ENCODE measurements at regions not wholly inside any gene's neighbourhood (a gene's known extent, or its start where the extent isn't known, plus 50 kb on each side); places are given as distances from the start of the nearest gene placed in this dataset.

DNA sequence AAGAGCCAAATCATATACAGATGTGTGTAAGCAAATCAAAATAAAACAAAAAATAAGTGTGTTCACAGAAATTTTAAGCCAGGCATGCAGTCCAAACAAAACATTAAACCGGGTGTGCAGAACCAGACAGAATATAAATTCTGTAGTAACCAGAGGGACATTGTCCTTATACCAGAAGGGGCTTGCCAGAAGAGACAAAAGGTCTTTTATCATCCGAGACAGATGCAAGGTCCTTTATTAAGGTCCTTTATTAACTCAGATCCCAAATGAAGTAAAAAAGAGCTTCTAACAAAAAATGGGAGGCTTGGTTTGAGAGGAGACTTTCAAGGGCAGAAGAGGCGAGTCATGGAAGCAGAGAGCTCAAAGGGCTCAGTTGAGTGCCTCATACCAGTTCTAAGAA is 59.2 kb downstream of the RGS12 start:
- Histone ChIP-seq H3K27me3 (no peaks in the 10 kb centered on the region), H3K4me1 (peaks cover 0 to 6% (median 0%) of the 10 kb centered on the region in 12 donors), H3K9me3 (peaks cover 0 to 4% (median 0%) of the 10 kb centered on the region in 12 donors), H3K4me3 (no peak overlapping the region), H3K36me3 (no peaks in the 10 kb centered on the region), H3K27ac (no peak overlapping the region)
- WGBS, 4 donors = 88 to 91% (median 90%) methylated on average over 3 of the region's 3 CpGs
- intact Hi-C loops (cut with DNase I) = no loop called here
- TF ChIP-seq CTCF (IDR thresholded peaks at IDR 0.05) = no peak
- TF ChIP-seq POLR2A (IDR thresholded peaks at IDR 0.05) = no peak
- no peak for ATAC-seq
- DNase-seq = no peak

GRCh38 chr4:3352505-3352904 is 59.7 kb downstream of the RGS12 start:
- TF ChIP-seq CTCF (IDR thresholded peaks at IDR 0.05) (no peak), POLR2A (IDR thresholded peaks at IDR 0.05) (no peak)
- DNase-seq = no peak
- H3K27me3 ChIP-seq = no peaks in the 10 kb centered on the region
- no peak overlapping the region for H3K4me3 ChIP-seq
- H3K27ac ChIP-seq = no peak overlapping the region
- H3K9me3 ChIP-seq = peaks cover 0 to 8% (median 0%) of the 10 kb centered on the region in 12 donors
- no peak for ATAC-seq
- intact Hi-C loops (cut with DNase I) = no loop called here
- 93 to 97% (median 95%) methylated on average over 5 of the region's 5 CpGs for WGBS, 4 donors
- no peaks in the 10 kb centered on the region for H3K36me3 ChIP-seq
- H3K4me1 ChIP-seq = peaks cover 0 to 6% (median 0%) of the 10 kb centered on the region in 12 donors

DNA sequence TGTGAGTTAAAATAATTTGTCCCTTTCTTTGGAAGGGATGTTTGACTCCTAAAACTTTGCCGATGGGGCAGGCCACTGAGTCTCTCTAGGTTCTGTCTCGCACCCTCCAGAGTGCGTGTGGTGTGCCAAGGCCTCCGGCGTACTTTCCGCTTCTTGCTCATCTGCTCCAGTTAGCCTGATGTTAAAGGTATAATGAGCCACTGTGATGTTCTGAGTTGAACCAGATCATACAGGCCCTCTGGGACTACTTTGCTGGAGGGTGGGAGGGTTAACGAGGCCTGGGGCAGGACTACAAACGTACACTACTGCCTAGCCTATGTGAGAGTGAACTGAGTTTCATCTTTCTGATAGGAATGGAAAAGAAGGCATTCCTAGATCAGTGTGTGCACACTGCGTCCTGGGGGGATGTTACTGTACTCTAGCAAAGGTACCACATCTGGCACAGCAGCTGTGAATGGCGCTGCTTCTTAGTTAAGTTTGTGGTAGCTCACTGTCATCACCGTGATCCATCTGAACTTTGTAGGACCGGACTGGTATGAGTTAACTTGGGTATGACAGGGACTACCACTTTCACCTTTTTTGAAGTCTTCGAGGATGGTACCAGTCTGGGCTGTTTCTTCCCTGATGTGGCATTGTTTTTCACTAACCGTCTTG is 60.2 kb downstream of the RGS12 start:
- Histone ChIP-seq H3K4me3 (no peak overlapping the region), H3K27me3 (no peaks in the 10 kb centered on the region), H3K4me1 (peaks cover 0 to 8% (median 0%) of the 10 kb centered on the region in 12 donors), H3K9me3 (peaks cover 0 to 14% (median 0%) of the 10 kb centered on the region in 12 donors), H3K36me3 (no peaks in the 10 kb centered on the region), H3K27ac (no peak overlapping the region)
- intact Hi-C loops (cut with DNase I) = no loop called here
- TF ChIP-seq POLR2A (IDR thresholded peaks at IDR 0.05) (no peak), CTCF (IDR thresholded peaks at IDR 0.05) (no peak)
- 96 to 99% (median 98%) methylated on average over 14 of the region's 14 CpGs for WGBS, 4 donors
- ATAC-seq (no peak), DNase-seq (peak in 1 of 5 donors; percentile 6)

- Histone ChIP-seq H3K4me1 (peaks cover 0 to 14% (median 0%) of the 10 kb centered on the region in 12 donors), H3K27ac (no peak overlapping the region), H3K36me3 (no peaks in the 10 kb centered on the region), H3K27me3 (no peaks in the 10 kb centered on the region), H3K4me3 (no peak overlapping the region), H3K9me3 (peaks cover 0 to 14% (median 0%) of the 10 kb centered on the region in 12 donors)
- ATAC-seq (no peak), DNase-seq (no peak)
- TF ChIP-seq CTCF (IDR thresholded peaks at IDR 0.05) = no peak
- intact Hi-C loops (cut with DNase I) = no loop called here
- WGBS, 4 donors = 90 to 97% (median 94%) methylated on average over 4 of the region's 4 CpGs
Measured at GRCh38 chr4:3353752-3354454, 61.1 kb downstream of the RGS12 start.

All from heart left ventricle (tissue), 16 donors.